Activated CD4-positive, alpha-beta T cell treated with anti-CD3 and anti-CD28 coated beads for 36 hours (primary cell): ENCODE measurements at regions not wholly inside any gene's neighbourhood (a gene's known extent, or its start where the extent isn't known, plus 50 kb on each side); places are given as distances from the start of the nearest gene placed in this dataset.

Source experiments
- ATAC-seq: fragments of 200-7000 bp; cut with Tn5 transposase; one replicate; pipeline ENCODE4 v1.10.0; 2021; ENCODE audit warnings: mild to moderate bottlenecking, moderate library complexity
- CTCF ChIA-PET: fragments of 350-600 bp; sonication (Branson Sonifier 250); formaldehyde crosslinking; loops from one replicate; lab custom pipeline; 2021; ENCODE audit warnings: antibody characterized with exemption; lab: Charles Lee
- POLR2A ChIA-PET: fragments of 350-600 bp; sonication (Branson Sonifier 250); formaldehyde crosslinking; loops from one replicate; lab custom pipeline; 2021; ENCODE audit warnings: antibody characterized with exemption, inconsistent platforms; lab: Charles Lee
- DNase-seq: peaks from one replicate; pipeline ENCODE4 v3.0.0-alpha.2; 2020
- H3K27ac Mint-ChIP-seq: one replicate; pipeline ENCODE4 v1.8.0; 2021; ENCODE audit warnings: mixed read lengths
- H3K27me3 Mint-ChIP-seq: one replicate; pipeline ENCODE4 v1.8.0; 2021; ENCODE audit warnings: mixed read lengths
- H3K36me3 Mint-ChIP-seq: one replicate; pipeline ENCODE4 v1.8.0; 2021; ENCODE audit warnings: low read depth, mixed read lengths
- H3K4me1 Mint-ChIP-seq: one replicate; pipeline ENCODE4 v1.8.0; 2021; ENCODE audit warnings: mixed read lengths
- H3K4me3 Mint-ChIP-seq: one replicate; pipeline ENCODE4 v1.8.0; 2021; ENCODE audit warnings: mild to moderate bottlenecking, moderate library complexity, mixed read lengths
- H3K9me3 Mint-ChIP-seq: one replicate; pipeline ENCODE4 v1.8.0; 2021; ENCODE audit warnings: low read depth, mixed read lengths
- intact Hi-C, 2 experiments: fragments of 100-400 bp; cut with DNase I in 1 of 2; cut with micrococcal nuclease in 1 of 2; formaldehyde crosslinking; loops; one replicate each; pipeline versions ENCODE4 v1.14.2 to v1.15.1; 2022 to 2024; cut with DNase I, micrococcal nuclease

GRCh38 chr20:58587467-58587866 is 63.6 kb upstream of the STX16 start:
- POLR2A ChIA-PET = interaction anchor here (0.6 kb wide), 1 partner anchor 104 kb away, joined by 7 read pairs; no protein-coding TSS in a partner anchor
- H3K9me3 Mint-ChIP-seq = peaks cover 5% of the 10 kb centered on the region
- ATAC-seq (no peak), DNase-seq (no peak)
- H3K27ac Mint-ChIP-seq = no peak overlapping the region
- no peak overlapping the region for H3K4me3 Mint-ChIP-seq
- CTCF ChIA-PET = interaction anchor here (0.5 kb wide), 1 partner anchor 9 kb away, joined by 3 read pairs; no protein-coding TSS in a partner anchor
- intact Hi-C loops = no loop called here
- H3K4me1 Mint-ChIP-seq = no peaks in the 10 kb centered on the region
- H3K36me3 Mint-ChIP-seq = no peaks in the 10 kb centered on the region
- peaks cover 23% of the 10 kb centered on the region for H3K27me3 Mint-ChIP-seq

DNA sequence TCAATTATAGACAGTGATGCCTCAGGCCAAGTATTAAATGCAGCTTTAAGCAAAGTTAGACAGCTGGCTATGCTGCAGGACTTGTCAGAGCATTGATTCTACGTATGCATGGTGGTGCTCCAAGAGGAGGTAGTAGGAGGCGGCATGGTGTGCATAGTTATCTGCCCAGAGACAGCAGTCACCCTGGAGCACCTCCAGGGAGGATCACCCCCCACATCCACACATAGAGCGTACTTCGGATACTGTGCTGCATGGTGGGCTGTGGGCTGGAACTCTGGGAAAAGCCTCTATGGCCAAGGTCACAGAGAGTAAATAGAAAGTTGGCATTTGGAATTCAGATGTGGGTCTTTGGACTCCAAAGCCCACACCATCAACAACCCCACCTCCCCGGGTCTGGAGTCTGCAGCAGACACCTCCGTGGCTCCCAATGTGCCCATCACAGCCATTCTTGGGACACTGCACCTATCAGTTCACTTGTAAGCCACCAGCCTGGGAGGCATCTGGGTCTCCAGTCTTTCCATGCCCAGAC is 64.5 kb upstream of the STX16 start:
- ATAC-seq = no peak
- Mint-ChIP-seq H3K4me3 (no peak overlapping the region), H3K27me3 (peaks cover 22% of the 10 kb centered on the region), H3K9me3 (peaks cover 12% of the 10 kb centered on the region), H3K27ac (no peak overlapping the region), H3K4me1 (no peaks in the 10 kb centered on the region), H3K36me3 (no peaks in the 10 kb centered on the region)
- no peak for DNase-seq
- ChIA-PET CTCF (interaction anchor here (0.5 kb wide), 1 partner anchor 8 kb away, joined by 3 read pairs; no protein-coding TSS in a partner anchor), POLR2A (no interaction called here)
- intact Hi-C loops = no loop called here

- Mint-ChIP-seq H3K27ac (no peak overlapping the region), H3K4me3 (no peak overlapping the region), H3K36me3 (no peaks in the 10 kb centered on the region), H3K9me3 (peaks cover 12% of the 10 kb centered on the region), H3K4me1 (no peaks in the 10 kb centered on the region), H3K27me3 (peaks cover 20% of the 10 kb centered on the region)
- no peak for DNase-seq
- intact Hi-C loops = no loop called here
- no peak for ATAC-seq
- POLR2A ChIA-PET = no interaction called here
- CTCF ChIA-PET = no interaction called here
These were observed 65.1 kb upstream of the STX16 start for GRCh38 chr20:58585753-58586540.

DNA sequence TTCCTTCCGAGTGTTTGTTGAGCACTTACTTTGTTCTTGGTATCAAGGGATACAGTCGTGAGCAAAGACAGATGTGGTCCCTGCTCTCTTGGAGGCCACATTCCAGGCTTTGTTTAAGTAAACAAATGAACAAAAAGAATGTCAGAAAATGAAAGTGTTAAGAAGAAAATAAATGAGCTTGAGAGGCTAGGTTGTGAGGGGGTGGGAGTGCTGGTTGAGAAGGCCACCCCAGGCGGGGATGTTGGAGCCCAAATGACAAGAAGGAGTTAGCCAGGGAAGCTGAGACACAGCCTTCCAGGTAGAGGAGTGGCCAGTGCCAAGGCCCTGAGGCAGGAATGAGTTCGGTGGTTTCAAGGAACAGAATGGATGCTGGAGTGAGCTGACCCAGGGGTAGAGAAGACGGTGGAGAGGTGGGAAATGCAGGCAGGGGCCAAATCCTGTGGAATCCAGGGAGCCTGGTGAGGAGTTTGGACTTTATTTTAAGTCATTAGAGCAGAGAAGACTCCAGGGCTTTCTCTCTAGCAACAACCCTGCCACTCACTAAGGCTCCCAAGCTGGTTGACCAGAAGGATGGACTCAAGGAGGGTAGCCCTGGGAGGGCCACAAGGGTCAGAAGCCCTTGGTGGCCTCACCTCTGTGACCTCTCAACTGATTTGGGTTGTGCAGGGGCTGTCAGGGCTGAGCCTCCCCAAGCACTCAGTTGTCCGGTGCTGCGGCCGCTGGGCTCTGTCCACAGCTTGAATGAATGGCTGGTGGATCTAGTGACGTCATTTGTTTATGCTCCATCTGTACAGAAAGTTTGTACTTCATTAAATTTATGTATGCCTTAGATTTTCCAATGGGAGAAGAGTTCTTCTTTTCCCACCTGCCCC is 66.0 kb upstream of the STX16 start:
- ATAC-seq = no peak
- intact Hi-C loops = no loop called here
- Mint-ChIP-seq H3K36me3 (no peaks in the 10 kb centered on the region), H3K4me1 (no peaks in the 10 kb centered on the region), H3K9me3 (peaks cover 12% of the 10 kb centered on the region), H3K27ac (no peak overlapping the region), H3K27me3 (peaks cover 19% of the 10 kb centered on the region), H3K4me3 (no peak overlapping the region)
- POLR2A ChIA-PET = no interaction called here
- DNase-seq = no peak
- CTCF ChIA-PET = no interaction called here

DNA sequence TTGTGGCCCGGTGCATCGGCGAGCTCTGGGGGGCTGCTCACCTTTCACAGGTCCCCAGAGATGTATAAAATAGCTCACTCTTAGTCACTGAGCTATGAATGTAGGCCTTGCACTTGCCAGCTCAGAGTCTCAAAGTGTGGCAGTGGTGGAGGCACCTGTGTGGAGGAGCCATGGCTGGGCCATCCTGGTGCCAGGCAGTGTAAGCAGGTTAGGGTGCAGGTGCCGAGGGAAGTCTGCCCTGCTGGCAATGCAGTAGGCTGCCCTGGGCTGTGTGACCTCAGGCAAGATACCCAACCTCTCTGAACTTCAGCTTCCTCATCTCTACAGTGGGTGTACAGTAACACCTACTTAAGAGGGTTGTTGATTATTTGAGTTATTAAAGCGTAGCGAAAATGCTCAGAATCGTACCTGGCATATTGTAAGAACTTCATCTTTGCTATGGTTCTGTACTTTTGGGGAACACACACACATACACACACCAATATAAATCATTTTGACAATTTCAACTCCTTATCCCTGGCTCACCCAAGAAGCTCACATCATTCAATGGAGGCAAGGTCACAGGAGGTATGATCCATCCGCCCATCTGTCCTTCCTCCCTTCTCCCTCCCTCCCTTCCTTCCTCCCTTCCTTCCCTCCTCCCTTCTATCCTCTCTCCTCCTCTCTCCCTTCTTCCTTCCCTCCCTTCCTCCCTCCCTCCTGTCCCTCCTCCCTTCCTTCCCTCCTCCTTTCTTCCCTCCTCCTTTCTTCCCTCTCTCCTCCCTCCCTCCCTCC is 66.8 kb upstream of the STX16 start:
- H3K4me3 Mint-ChIP-seq = no peak overlapping the region
- DNase-seq (no peak), ATAC-seq (no peak)
- H3K27ac Mint-ChIP-seq = no peak overlapping the region
- intact Hi-C loops = no loop called here
- H3K36me3 Mint-ChIP-seq = no peaks in the 10 kb centered on the region
- H3K4me1 Mint-ChIP-seq = no peaks in the 10 kb centered on the region
- POLR2A ChIA-PET = no interaction called here
- CTCF ChIA-PET = interaction anchor here (0.6 kb wide), 2 partner anchors 87 to 199 kb away, joined by 3 read pairs; no protein-coding TSS in a partner anchor
- H3K9me3 Mint-ChIP-seq = peaks cover 12% of the 10 kb centered on the region
- peaks cover 16% of the 10 kb centered on the region for H3K27me3 Mint-ChIP-seq

DNA sequence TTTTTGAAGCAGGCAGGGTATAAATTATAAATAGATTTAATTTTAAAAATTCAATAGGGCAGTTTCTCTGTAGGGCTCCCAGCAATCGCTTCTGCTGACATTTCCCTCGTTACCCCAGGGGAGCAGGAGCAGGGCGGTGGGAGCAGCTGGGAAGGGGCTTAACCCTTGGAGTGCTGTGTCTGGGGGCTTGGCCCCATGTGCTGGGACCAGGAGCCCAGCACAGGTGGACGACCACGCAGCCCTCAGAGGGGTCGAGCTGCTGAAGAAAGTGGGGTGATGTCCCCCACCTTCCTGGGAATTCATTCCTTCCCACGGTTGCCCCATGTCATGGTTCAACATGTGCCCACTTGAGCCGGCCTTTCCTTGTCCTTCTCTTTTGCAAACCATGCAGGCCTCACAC is 67.5 kb upstream of the STX16 start:
- H3K27ac Mint-ChIP-seq = no peak overlapping the region
- H3K4me3 Mint-ChIP-seq = no peak overlapping the region
- no peaks in the 10 kb centered on the region for H3K36me3 Mint-ChIP-seq
- no peaks in the 10 kb centered on the region for H3K4me1 Mint-ChIP-seq
- peaks cover 12% of the 10 kb centered on the region for H3K9me3 Mint-ChIP-seq
- ATAC-seq (no peak), DNase-seq (no peak)
- ChIA-PET CTCF (interaction anchor here (0.6 kb wide), 3 partner anchors 28 to 200 kb away, joined by 3 read pairs; no protein-coding TSS in a partner anchor), POLR2A (no interaction called here)
- H3K27me3 Mint-ChIP-seq = peaks cover 16% of the 10 kb centered on the region
- intact Hi-C loops = no loop called here

DNA sequence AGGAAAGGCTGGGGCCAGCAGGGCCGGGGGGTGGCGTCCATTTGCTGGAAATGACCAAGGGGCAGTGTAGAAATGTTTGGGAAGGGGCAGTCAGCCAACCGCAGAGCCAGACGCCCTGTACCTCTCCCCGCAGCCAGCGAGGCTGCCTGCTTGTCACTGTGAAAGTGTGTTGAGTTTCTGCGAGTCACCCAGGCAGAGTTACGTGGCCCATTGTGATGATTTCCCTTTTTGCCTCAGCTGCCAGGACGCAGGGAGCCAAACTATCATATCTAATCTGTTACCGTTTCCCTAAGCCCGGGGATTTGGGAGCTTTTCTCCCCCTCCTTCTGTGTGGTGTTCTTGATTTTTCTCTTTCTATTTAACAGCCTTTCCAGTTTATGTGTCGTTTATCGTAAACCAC is 67.9 kb upstream of the STX16 start:
- H3K27me3 Mint-ChIP-seq = peaks cover 17% of the 10 kb centered on the region
- no peak overlapping the region for H3K4me3 Mint-ChIP-seq
- H3K36me3 Mint-ChIP-seq = no peaks in the 10 kb centered on the region
- H3K27ac Mint-ChIP-seq = no peak overlapping the region
- intact Hi-C loops = no loop called here
- DNase-seq (no peak), ATAC-seq (no peak)
- ChIA-PET POLR2A (no interaction called here), CTCF (interaction anchor here (0.6 kb wide), 1 partner anchor 27 kb away, joined by 3 read pairs; no protein-coding TSS in a partner anchor)
- H3K9me3 Mint-ChIP-seq = peaks cover 12% of the 10 kb centered on the region
- H3K4me1 Mint-ChIP-seq = no peaks in the 10 kb centered on the region

- ChIA-PET CTCF (no interaction called here), POLR2A (no interaction called here)
- Mint-ChIP-seq H3K4me3 (no peak overlapping the region), H3K36me3 (no peaks in the 10 kb centered on the region), H3K4me1 (no peaks in the 10 kb centered on the region), H3K27me3 (peaks cover 11% of the 10 kb centered on the region), H3K27ac (no peak overlapping the region), H3K9me3 (peaks cover 12% of the 10 kb centered on the region)
- DNase-seq (no peak), ATAC-seq (no peak)
- intact Hi-C loops = no loop called here
These were observed 65.3 kb upstream of the APCDD1L start for GRCh38 chr20:58580474-58580835.

DNA sequence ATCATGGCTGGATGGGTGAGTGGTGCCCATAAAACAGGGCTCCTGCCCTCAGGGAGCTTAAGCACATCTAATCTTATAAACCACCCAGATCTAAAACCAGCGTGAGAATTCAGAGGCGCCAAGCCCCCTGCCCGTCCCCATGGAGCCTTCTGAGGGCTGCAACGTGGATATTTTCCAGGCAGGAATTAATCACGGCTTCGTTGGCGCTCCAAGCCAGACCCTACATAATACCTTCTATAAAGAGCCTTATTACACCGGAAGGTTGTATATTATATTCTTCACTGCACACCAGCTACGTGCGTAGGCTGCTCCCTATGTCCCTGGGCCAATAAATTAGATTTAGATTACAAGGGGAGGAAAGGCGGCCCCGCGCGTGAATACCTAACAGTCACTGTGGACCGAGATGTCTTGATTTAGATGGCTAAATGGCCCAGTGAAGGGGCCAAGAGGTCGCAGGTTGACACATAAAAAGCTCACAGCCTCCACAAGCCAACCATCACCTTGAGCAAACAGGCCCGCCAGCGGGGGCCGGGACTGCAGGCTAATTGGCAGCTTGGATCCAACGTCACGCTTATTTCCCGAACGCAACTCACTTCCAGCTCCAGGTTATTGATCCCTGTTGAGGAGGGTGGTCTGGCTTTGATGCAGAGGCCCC is 64.7 kb upstream of the APCDD1L start:
- H3K4me3 Mint-ChIP-seq = no peak overlapping the region
- peaks cover 12% of the 10 kb centered on the region for H3K9me3 Mint-ChIP-seq
- no peak for ATAC-seq
- peaks cover 9% of the 10 kb centered on the region for H3K27me3 Mint-ChIP-seq
- no peaks in the 10 kb centered on the region for H3K4me1 Mint-ChIP-seq
- no peaks in the 10 kb centered on the region for H3K36me3 Mint-ChIP-seq
- CTCF ChIA-PET = no interaction called here
- intact Hi-C loops = no loop called here
- no peak for DNase-seq
- H3K27ac Mint-ChIP-seq = no peak overlapping the region
- POLR2A ChIA-PET = no interaction called here

DNA sequence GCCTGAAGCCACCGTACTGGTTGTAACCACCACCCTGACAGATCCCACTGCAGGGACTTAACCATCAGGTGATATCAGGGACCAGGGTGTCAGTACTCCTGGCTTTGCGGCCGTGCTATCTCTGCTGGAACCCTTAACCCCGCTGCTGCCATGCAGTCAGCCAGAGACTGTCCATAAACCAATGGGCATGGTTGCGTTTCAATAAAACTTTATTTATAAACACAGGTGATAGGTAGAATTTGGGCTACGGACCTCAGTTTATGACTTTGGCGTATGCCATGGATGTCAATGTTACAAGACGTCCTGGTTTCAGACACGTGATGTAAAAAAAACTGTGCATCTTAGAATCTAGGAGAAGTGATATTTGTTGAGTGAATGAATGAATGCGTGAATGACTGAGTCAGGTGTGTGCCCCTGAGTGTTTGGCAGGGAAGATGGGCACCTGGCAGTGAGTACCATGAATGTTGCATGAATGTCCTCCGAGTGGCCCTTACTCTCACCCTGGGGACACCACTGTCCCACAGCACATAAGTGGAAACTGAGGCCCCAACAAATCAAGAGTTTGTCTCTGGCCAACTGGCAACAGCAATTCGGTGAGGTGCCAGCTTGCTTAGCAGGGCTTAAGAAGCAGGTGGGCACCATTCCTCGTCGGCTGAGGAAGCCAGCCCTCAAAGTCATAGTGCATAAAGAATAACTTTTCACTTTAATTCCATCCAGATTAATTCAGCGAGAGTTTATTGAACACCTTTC is 64.0 kb upstream of the APCDD1L start:
- no peak for ATAC-seq
- intact Hi-C loops = no loop called here
- DNase-seq = no peak
- Mint-ChIP-seq H3K36me3 (no peaks in the 10 kb centered on the region), H3K9me3 (peaks cover 12% of the 10 kb centered on the region), H3K27me3 (peaks cover 12% of the 10 kb centered on the region), H3K4me3 (no peak overlapping the region), H3K4me1 (no peaks in the 10 kb centered on the region), H3K27ac (no peak overlapping the region)
- POLR2A ChIA-PET = no interaction called here
- CTCF ChIA-PET = no interaction called here
